ENCODE measurements at regions not wholly inside any gene's neighbourhood (a gene's known extent, or its start where the extent isn't known, plus 50 kb on each side); places are given as distances from the start of the nearest gene placed in this dataset.
"Not testable (repeated sequence)": the region's sequence is repeated elsewhere in the genome, so short reads cannot be mapped to it uniquely, and the experiment has no call there.

- TF ChIP-seq EZH2phosphoT487 (IDR thresholded peaks at IDR 0.05; ENCODE audit: borderline replicate concordance), result no peak
- TF ChIP-seq, protein P1, sequence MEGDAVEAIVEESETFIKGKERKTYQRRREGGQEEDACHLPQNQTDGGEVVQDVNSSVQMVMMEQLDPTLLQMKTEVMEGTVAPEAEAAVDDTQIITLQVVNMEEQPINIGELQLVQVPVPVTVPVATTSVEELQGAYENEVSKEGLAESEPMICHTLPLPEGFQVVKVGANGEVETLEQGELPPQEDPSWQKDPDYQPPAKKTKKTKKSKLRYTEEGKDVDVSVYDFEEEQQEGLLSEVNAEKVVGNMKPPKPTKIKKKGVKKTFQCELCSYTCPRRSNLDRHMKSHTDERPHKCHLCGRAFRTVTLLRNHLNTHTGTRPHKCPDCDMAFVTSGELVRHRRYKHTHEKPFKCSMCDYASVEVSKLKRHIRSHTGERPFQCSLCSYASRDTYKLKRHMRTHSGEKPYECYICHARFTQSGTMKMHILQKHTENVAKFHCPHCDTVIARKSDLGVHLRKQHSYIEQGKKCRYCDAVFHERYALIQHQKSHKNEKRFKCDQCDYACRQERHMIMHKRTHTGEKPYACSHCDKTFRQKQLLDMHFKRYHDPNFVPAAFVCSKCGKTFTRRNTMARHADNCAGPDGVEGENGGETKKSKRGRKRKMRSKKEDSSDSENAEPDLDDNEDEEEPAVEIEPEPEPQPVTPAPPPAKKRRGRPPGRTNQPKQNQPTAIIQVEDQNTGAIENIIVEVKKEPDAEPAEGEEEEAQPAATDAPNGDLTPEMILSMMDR (conservative IDR thresholded peaks at IDR 0.05; ENCODE audit: low read length), result no peak
- H3K27me3 ChIP-seq (ENCODE audit: insufficient read depth, low read length, poor library complexity, severe bottlenecking), result no peaks in the 10 kb centered on the region
- peaks cover 9% of the 10 kb centered on the region for H3K4me1 ChIP-seq (ENCODE audit: insufficient read depth, low read length, poor library complexity, severe bottlenecking)
- no peaks in the 10 kb centered on the region for H4K20me1 ChIP-seq (ENCODE audit: insufficient read depth, low read length, poor library complexity, severe bottlenecking)
- H3K36me3 ChIP-seq (ENCODE audit: insufficient read depth, low read length), result no peaks in the 10 kb centered on the region
- H3K9me3 ChIP-seq (ENCODE audit: insufficient read depth, low read depth, low read length), result no peaks in the 10 kb centered on the region
- no peak overlapping the region for H2AFZ ChIP-seq (ENCODE audit: low read length)
- no peaks in the 10 kb centered on the region for H3K9me2 ChIP-seq (replicated peaks; ENCODE audit: low read depth, low read length)
- H3K79me2 ChIP-seq (ENCODE audit: insufficient read depth, low read length), result no peaks in the 10 kb centered on the region
- H3K4me2 ChIP-seq (ENCODE audit: low read depth, low read length, poor library complexity, severe bottlenecking), result no peak overlapping the region
- no peaks in the 10 kb centered on the region for H3F3A ChIP-seq (ENCODE audit: low read depth)
- no peak overlapping the region for H3K9ac ChIP-seq (ENCODE audit: low read depth, low read length, poor library complexity, severe bottlenecking)
- H3K4me3 ChIP-seq (ENCODE audit: low read length, poor library complexity, severe bottlenecking), result no peak overlapping the region
Measured at GRCh38 chr3:134103470-134103869, 73.7 kb upstream of the SLCO2A1 start.

- Histone ChIP-seq H3K79me2 (ENCODE audit: insufficient read depth, low read length) (no peaks in the 10 kb centered on the region), H3K4me3 (ENCODE audit: low read length, poor library complexity, severe bottlenecking) (no peak overlapping the region), H3F3A (ENCODE audit: low read depth) (no peaks in the 10 kb centered on the region), H3K9me3 (ENCODE audit: insufficient read depth, low read depth, low read length) (no peaks in the 10 kb centered on the region), H3K9me2 (replicated peaks; ENCODE audit: low read depth, low read length) (no peaks in the 10 kb centered on the region), H3K27me3 (ENCODE audit: insufficient read depth, low read length, poor library complexity, severe bottlenecking) (no peaks in the 10 kb centered on the region), H4K20me1 (ENCODE audit: insufficient read depth, low read length, poor library complexity, severe bottlenecking) (no peaks in the 10 kb centered on the region), H2AFZ (ENCODE audit: low read length) (no peak overlapping the region), H3K9ac (ENCODE audit: low read depth, low read length, poor library complexity, severe bottlenecking) (no peak overlapping the region), H3K4me2 (ENCODE audit: low read depth, low read length, poor library complexity, severe bottlenecking) (no peak overlapping the region), H3K4me1 (ENCODE audit: insufficient read depth, low read length, poor library complexity, severe bottlenecking) (peaks cover 9% of the 10 kb centered on the region), H3K36me3 (ENCODE audit: insufficient read depth, low read length) (no peaks in the 10 kb centered on the region)
- TF ChIP-seq EZH2phosphoT487 (IDR thresholded peaks at IDR 0.05; ENCODE audit: borderline replicate concordance), result no peak
- TF ChIP-seq, protein P1 (conservative IDR thresholded peaks at IDR 0.05; ENCODE audit: low read length), result no peak
Measured at GRCh38 chr3:134102976-134103375, 73.3 kb upstream of the SLCO2A1 start.

DNA sequence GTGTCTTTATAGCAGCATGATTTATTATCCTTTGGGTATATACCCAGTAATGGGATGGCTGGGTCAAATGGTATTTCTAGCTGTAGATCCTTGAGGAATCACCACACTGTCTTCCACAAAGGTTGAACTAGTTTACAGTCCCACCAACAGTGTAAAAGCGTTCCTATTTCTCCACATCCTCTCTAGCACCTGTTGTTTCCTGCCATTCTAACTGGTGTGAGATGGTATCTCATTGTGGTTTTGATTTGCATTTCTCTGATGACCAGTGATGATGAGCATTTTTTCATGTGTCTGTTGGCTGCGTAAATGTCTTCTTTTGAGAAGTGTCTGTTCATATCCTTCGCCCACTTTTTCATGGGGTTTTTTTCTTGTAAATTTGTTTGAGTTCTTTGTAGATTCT lies 66.5 kb upstream of the SLCO2A1 start:
- not testable (repeated sequence) for H2AFZ ChIP-seq (ENCODE audit: low read length); H4K20me1 ChIP-seq (ENCODE audit: insufficient read depth, low read length, poor library complexity, severe bottlenecking); H3K4me3 ChIP-seq (ENCODE audit: low read length, poor library complexity, severe bottlenecking); H3F3A ChIP-seq (ENCODE audit: low read depth); H3K9ac ChIP-seq (ENCODE audit: low read depth, low read length, poor library complexity, severe bottlenecking); H3K4me1 ChIP-seq (ENCODE audit: insufficient read depth, low read length, poor library complexity, severe bottlenecking); H3K9me3 ChIP-seq (ENCODE audit: insufficient read depth, low read depth, low read length); H3K36me3 ChIP-seq (ENCODE audit: insufficient read depth, low read length); H3K79me2 ChIP-seq (ENCODE audit: insufficient read depth, low read length); H3K9me2 ChIP-seq (replicated peaks; ENCODE audit: low read depth, low read length); H3K27me3 ChIP-seq (ENCODE audit: insufficient read depth, low read length, poor library complexity, severe bottlenecking)
- H3K4me2 ChIP-seq (ENCODE audit: low read depth, low read length, poor library complexity, severe bottlenecking), result peak overlapping the region; percentile 26

DNA sequence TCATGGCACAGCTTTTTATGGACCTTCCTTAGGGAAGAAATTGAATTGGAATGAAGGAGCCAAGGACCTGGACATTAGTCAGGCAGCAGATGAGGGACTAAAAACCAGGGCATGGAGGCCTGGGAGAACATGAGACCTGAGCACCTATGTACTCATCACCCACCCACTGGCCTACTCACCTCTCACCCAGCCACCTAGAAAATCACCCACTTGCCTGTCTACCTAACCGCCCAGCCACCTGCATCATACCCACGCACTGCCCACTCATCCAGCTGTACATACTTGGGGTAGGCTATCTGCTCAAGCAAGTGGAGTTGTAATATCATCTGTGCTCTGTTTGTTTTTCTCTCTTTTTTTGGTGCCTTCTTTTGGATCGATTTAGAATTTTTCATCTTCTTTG lies 65.3 kb upstream of the SLCO2A1 start:
- H3K27me3 ChIP-seq (ENCODE audit: insufficient read depth, low read length, poor library complexity, severe bottlenecking), result no peaks in the 10 kb centered on the region
- H3F3A ChIP-seq (ENCODE audit: low read depth), result no peaks in the 10 kb centered on the region
- no peaks in the 10 kb centered on the region for H3K9me2 ChIP-seq (replicated peaks; ENCODE audit: low read depth, low read length)
- H4K20me1 ChIP-seq (ENCODE audit: insufficient read depth, low read length, poor library complexity, severe bottlenecking), result no peaks in the 10 kb centered on the region
- no peak overlapping the region for H3K9ac ChIP-seq (ENCODE audit: low read depth, low read length, poor library complexity, severe bottlenecking)
- H2AFZ ChIP-seq (ENCODE audit: low read length), result no peak overlapping the region
- H3K4me1 ChIP-seq (ENCODE audit: insufficient read depth, low read length, poor library complexity, severe bottlenecking), result peaks cover 7% of the 10 kb centered on the region
- TF ChIP-seq, protein P1 (conservative IDR thresholded peaks at IDR 0.05; ENCODE audit: low read length), result no peak
- TF ChIP-seq EZH2phosphoT487 (IDR thresholded peaks at IDR 0.05; ENCODE audit: borderline replicate concordance), result no peak
- no peak overlapping the region for H3K4me3 ChIP-seq (ENCODE audit: low read length, poor library complexity, severe bottlenecking)
- H3K36me3 ChIP-seq (ENCODE audit: insufficient read depth, low read length), result no peaks in the 10 kb centered on the region
- peaks cover 9% of the 10 kb centered on the region; the same call in 1 of the 2 replicates for H3K9me3 ChIP-seq (ENCODE audit: insufficient read depth, low read depth, low read length)
- H3K4me2 ChIP-seq (ENCODE audit: low read depth, low read length, poor library complexity, severe bottlenecking), result no peak overlapping the region
- no peaks in the 10 kb centered on the region for H3K79me2 ChIP-seq (ENCODE audit: insufficient read depth, low read length)
